Testis (tissue), 2 donors: ENCODE measurements at regions not wholly inside any gene's neighbourhood (a gene's known extent, or its start where the extent isn't known, plus 50 kb on each side); places are given as distances from the start of the nearest gene placed in this dataset.

Source experiments
- DNase-seq: peaks from one replicate; pipeline ENCODE4 v3.0.0-alpha.2; 2019
- H3K27ac ChIP-seq, 2 donors: fragments of 200-600 bp; sonication (generic); one replicate each; pipeline ENCODE4 v1.5.1; 2019
- H3K27me3 ChIP-seq: fragments of 200-600 bp; sonication (generic); one replicate; pipeline ENCODE4 v1.5.1; 2019
- H3K36me3 ChIP-seq: fragments of 200-600 bp; sonication (generic); one replicate; pipeline ENCODE4 v1.5.1; 2017; ENCODE audit warnings: low read depth; ENCODE audit errors: missing control alignments
- H3K4me1 ChIP-seq: fragments of 200-600 bp; sonication (generic); one replicate; pipeline ENCODE4 v1.5.1; 2019
- H3K4me3 ChIP-seq, 2 donors: fragments of 200-600 bp; sonication (generic); one replicate each; pipeline ENCODE4 v1.5.1; 2017 to 2019
- H3K9me3 ChIP-seq: fragments of 200-600 bp; sonication (generic); one replicate; pipeline ENCODE4 v1.5.1; 2017
- CTCF ChIP-seq, 3 experiments: fragments of 450-650 bp in 2 of 3; fragments of 200-600 bp in 1 of 3; sonication (generic) in 1 of 3; IDR thresholded peaks; one replicate each; pipeline ENCODE4 v1.5.1; 2016 to 2019; ENCODE audit warnings: antibody characterized with exemption in 3 of 3, mild to moderate bottlenecking in 2 of 3, moderate library complexity in 1 of 3
- POLR2A ChIP-seq: fragments of 450-650 bp; IDR thresholded peaks from one replicate; pipeline ENCODE4 v1.6.1; 2017; ENCODE audit warnings: antibody characterized with exemption, mild to moderate bottlenecking, moderate library complexity
- WGBS, 2 donors: methylation state at CpG; one replicate each; pipeline ENCODE4 v1.1.5; 2018; 5-methylcytosine and 5-hydroxymethylcytosine counted together
- intact Hi-C: fragments of 100-400 bp; cut with DNase I; formaldehyde crosslinking; loops from one replicate; pipeline ENCODE4 v1.15.1; 2023; ENCODE audit warnings: low total_unique reads

GRCh38 chr3:73966733-73967132 lies 342.0 kb upstream of the PDZRN3 start:
- WGBS, 2 donors: 42 to 44% methylated on average over 4 of the region's 4 CpGs
- intact Hi-C loops: no loop called here
- Histone ChIP-seq H3K27ac (no peak overlapping the region), H3K9me3 (no peaks in the 10 kb centered on the region), H3K27me3 (no peaks in the 10 kb centered on the region), H3K4me1 (no peaks in the 10 kb centered on the region), H3K4me3 (no peak overlapping the region), H3K36me3 (no peaks in the 10 kb centered on the region)
- TF ChIP-seq POLR2A: no peak
- no peak for TF ChIP-seq CTCF (IDR thresholded peaks at IDR 0.05)
- DNase-seq: no peak

- H3K9me3 ChIP-seq: no peaks in the 10 kb centered on the region
- no peak overlapping the region for H3K4me3 ChIP-seq
- WGBS, 2 donors: 93 to 96% methylated on average over 1 of the region's 1 CpG
- H3K27me3 ChIP-seq: no peaks in the 10 kb centered on the region
- no peak overlapping the region for H3K27ac ChIP-seq
- no peaks in the 10 kb centered on the region for H3K4me1 ChIP-seq
- no peaks in the 10 kb centered on the region for H3K36me3 ChIP-seq
- TF ChIP-seq CTCF (IDR thresholded peaks at IDR 0.05) (no peak), POLR2A (no peak)
- intact Hi-C loops: no loop called here
- DNase-seq: no peak
These were observed 340.1 kb upstream of the PDZRN3 start for GRCh38 chr3:73964818-73965217.

- intact Hi-C loops: no loop called here
- H3K4me3 ChIP-seq: no peak overlapping the region
- H3K27ac ChIP-seq: no peak overlapping the region
- H3K36me3 ChIP-seq: no peaks in the 10 kb centered on the region
- H3K4me1 ChIP-seq: no peaks in the 10 kb centered on the region
- H3K9me3 ChIP-seq: no peaks in the 10 kb centered on the region
- 90 to 95% methylated on average over 2 of the region's 2 CpGs for WGBS, 2 donors
- DNase-seq: no peak
- TF ChIP-seq CTCF (IDR thresholded peaks at IDR 0.05) (no peak), POLR2A (no peak)
- no peaks in the 10 kb centered on the region for H3K27me3 ChIP-seq
These were observed 330.8 kb upstream of the PDZRN3 start for GRCh38 chr3:73955494-73956070.

- no peaks in the 10 kb centered on the region for H3K27me3 ChIP-seq
- H3K4me1 ChIP-seq: no peaks in the 10 kb centered on the region
- H3K4me3 ChIP-seq: no peak overlapping the region
- DNase-seq: no peak
- no peaks in the 10 kb centered on the region for H3K36me3 ChIP-seq
- no peak for TF ChIP-seq POLR2A
- TF ChIP-seq CTCF (IDR thresholded peaks at IDR 0.05): no peak
- no peak overlapping the region for H3K27ac ChIP-seq
- WGBS, 2 donors: 81 to 93% methylated on average over 1 of the region's 1 CpG
- no peaks in the 10 kb centered on the region for H3K9me3 ChIP-seq
- intact Hi-C loops: no loop called here
These were observed 329.8 kb upstream of the PDZRN3 start for GRCh38 chr3:73954506-73954905.

- TF ChIP-seq CTCF (IDR thresholded peaks at IDR 0.05) (no peak), POLR2A (no peak)
- intact Hi-C loops: no loop called here
- no peaks in the 10 kb centered on the region for H3K4me1 ChIP-seq
- 67 to 75% methylated on average over 1 of the region's 1 CpG for WGBS, 2 donors
- H3K9me3 ChIP-seq: no peaks in the 10 kb centered on the region
- no peaks in the 10 kb centered on the region for H3K36me3 ChIP-seq
- no peaks in the 10 kb centered on the region for H3K27me3 ChIP-seq
- H3K4me3 ChIP-seq: no peak overlapping the region
- no peak overlapping the region for H3K27ac ChIP-seq
- no peak for DNase-seq
These were observed 328.0 kb upstream of the PDZRN3 start for GRCh38 chr3:73952781-73953180.
